ENCODE measurements at regions not wholly inside any gene's neighbourhood (a gene's known extent, or its start where the extent isn't known, plus 50 kb on each side); places are given as distances from the start of the nearest gene placed in this dataset.

DNA sequence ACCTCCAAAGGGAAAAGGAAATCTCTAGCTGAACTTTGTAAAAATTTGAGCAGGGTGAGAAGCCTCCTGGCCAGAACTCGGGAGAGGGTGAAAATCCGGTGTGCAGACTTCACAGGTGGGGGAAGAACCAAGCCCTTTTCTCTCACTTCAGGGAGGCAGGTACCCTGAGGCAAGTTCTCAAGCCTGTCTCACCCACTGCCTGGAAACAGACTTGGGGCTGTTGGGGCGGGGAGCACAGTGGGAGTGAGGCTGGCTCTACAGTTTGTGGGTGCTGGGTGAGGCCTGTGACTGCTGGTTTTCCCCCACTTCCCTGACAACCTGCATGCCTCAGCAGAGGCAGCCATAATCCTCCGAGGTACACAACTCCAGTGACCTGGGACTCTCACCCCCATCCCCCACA lies 187.1 kb downstream of the KIF4B start:
- DNase-seq = no peak

DNA sequence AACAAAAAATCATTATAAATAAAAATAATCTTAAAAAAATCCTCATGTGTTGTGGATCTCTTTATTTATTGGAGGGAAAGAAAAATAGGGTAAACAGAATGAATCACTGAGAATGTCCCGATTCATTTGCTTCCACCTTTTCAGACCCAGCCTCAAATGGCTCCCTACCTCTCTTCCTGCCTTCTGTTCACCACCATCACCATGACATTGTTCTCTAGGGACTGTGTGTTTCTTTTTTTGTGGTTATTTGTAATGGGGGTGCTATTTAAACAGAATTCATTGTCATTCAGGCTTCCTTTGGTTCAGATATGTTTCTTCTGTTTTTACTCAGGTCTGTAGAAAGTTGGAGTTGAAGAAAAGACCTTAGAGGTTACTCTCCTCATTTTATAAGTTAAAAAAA lies 198.2 kb downstream of the KIF4B start:
- no peak for DNase-seq

DNA sequence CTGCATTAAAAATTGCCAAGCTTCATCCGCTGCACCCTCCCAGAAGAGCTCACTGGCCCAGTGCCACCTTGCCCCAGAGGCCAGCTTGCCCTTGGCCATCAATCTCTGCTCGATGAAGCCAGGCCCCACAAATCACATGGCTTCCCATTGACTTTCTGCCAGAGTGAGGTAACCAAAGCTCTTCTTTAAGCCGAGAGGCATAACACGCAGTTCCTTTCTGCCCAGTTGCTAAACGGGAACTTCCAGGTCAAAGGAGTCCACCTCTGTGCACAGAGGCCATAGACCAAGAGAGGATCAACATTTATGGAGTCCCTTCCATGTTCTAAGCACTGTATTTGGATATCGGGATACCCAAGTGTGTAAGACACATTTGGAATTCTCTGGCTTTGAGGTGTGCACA lies 208.8 kb downstream of the KIF4B start:
- DNase-seq = no peak

DNA sequence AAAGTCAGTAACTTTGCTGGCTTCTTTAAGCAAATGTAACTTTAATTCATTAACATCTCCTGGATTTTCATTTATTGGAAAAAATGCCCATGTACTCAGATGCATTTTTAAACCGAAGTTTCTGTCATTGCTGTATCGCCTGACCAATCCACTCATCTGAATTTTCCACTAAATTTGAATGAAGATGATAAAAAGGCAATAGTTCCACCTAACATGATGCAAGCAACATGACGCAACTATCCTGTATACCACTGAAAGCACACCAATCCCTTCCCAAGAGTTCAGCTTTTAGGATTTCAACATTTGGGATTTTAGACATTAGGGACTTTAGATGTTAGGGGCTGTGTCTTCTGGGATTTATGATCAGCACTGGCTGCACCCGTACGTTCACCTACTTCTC lies 215.6 kb downstream of the KIF4B start:
- DNase-seq = no peak

DNA sequence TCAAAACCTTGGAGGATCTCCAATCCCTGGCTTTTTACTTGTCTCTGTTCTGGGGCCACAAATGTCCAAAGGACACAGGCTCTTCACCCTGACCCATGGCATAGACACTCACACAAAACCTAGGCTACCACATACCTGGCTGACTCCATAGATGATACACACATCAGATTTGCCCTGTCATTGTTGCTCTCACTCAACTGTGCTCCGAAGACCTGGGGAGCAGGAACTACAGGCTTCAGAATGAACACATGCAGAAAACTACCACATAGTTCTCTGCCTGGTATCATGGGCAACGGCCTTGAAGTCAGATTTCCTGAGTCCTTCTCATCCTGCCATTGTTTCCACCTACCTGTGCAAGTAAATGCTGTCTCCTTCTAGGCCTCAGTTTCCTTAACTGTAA lies 226.2 kb downstream of the KIF4B start:
- DNase-seq = no peak

DNA sequence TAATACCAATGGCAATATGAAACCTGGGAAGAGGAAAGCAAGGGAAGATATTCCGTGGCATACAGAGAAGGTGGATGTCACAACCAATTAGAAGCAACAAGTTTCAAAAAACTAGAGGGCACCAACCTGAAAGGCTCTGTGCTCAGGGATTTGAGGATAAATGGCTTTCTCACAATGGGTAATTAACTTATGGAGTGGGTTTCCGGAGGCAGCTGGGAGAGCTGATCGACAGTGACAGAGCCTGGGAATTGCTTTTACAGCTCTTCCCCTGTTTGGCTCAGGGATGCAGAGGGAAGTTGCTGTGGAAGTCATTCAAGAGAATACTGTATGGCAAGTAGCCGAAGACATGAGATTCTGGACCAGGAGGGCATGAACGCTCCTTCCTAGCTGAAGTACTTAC lies 237.0 kb downstream of the KIF4B start:
- DNase-seq = no peak

DNA sequence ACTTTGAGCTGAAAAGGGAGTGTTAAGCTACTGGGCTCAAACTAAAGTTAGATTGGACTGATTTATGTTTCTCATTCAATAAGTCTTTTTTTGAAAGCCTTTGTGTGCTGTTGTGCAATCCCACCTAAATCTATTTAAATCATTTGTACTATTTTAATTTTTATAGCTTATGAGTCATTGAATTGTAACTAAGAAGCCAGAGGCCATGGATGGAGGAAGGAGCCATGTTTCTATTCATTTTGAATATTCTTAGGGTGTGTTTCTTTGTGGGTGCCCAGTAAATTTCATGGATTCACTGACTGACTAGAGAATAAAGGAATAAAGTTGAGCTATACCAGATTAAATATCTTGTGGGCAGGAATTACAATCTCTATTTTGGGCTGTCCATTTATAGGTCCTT lies 238.5 kb downstream of the KIF4B start:
- no peak for DNase-seq

DNA sequence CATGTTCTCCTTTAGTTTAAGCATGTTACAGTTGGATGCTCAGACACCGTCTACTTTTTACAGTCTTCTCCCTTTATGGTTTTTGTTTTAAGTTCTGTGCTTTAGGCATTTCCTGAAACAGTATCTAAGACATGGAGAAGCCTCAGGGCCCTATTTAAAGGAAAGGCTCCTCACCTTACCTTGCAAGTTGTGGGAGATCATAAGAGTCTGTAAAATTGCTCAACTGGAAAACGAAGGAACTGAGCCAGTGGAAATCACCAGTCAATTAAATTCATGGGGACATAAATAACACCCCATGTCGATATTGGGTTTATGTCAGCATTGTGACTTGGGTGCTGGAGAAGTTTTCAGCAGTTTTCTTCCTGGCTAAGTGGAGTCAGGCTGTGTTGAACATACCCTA lies 239.2 kb downstream of the KIF4B start:
- no peak for DNase-seq

DNA sequence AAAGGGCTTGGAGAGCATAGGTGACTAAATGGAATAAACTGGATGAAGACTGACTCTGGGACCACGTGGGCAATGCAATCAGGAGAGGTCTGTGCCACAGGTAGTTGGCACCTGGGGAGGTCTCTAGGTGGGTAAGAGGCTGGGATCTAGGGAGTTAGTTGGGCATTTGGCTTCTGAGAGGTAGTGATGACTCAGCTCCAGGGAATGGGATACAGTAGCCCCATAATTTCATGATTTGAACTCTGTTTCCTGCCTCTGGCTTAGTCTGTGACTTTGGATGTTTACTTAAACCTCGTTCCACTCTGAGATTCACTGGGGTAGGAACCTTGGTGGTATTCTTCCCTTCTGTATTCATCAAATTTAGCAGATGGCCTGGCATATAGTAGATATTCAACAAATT lies 240.8 kb downstream of the KIF4B start:
- DNase-seq = no peak

DNA sequence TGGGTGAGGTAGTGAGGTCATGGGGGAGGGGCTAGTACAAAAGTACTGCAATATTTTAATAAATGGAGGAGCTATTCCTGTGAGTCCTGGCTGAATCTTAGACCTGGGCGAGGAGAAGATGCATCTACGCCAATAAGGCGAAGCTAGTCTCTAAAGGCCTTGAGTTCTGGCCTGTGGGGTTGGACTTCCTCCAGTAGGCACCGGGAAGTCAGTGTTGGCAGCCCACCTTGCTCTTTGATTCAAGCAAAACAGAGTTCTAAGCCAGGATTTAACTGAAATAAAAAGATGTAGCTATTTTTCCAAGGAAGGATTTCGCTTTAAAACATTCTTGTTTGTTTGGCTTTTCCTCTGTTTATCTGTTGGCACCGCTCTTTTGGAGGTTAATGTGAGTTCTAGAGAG lies 244.6 kb downstream of the KIF4B start:
- no peak for DNase-seq

DNA sequence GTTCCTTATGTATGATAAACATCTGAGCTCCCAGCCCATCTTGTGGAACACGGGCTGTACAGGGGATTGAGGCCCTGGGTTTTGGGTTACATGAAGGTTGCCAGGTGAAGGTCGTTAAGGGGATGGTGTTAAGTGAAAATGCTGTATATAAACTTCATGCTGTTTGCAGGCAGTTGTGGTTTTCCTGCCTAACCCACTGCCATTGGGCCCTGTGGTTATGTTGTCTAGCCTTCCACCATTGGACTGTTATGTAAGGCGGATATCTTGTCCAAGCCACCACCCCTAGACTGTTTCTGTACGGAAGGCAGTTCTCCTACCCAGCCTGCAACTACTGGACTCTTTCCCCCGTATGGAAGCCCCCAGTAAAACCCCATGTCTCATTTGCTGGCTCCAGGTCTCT lies 246.1 kb downstream of the KIF4B start:
- DNase-seq = no peak

DNA sequence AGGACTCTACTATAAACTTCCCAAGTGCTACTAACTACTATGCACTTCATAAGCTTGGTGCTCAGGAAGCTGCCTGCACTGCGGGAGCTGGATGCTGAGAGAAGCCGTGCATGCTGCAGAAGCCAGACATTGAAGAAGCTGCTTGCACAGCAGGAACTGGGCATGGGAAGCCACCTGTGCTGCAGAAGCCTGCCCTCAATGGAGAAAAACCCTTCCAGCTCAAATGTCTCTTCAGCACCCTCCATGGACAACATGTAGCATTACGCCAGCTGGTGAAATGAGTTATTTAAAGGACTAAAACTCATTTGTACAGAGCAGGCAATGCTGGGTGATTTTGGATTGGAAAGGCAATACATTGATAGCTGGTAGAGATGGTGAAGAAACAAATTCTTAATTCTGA lies 247.2 kb downstream of the KIF4B start:
- no peak for DNase-seq

DNA sequence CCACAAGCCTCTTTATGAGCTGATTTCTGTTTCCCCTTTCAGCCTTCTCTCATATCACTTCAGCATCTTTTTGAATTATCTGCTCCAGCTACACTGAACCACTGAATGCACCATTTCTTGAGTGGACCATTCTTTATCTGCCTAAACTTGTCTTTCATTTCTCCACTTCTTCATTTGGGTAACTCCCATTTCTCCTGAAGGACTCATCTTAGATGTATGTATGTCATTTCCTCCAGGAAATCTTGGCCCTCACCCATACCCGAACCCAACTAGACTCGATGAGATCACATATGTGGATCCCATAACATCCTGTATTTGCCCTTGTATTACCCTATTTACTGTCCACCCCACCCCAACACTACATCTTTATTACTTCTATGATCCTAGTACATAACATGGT lies 249.8 kb downstream of the KIF4B start:
- no peak for DNase-seq

DNA sequence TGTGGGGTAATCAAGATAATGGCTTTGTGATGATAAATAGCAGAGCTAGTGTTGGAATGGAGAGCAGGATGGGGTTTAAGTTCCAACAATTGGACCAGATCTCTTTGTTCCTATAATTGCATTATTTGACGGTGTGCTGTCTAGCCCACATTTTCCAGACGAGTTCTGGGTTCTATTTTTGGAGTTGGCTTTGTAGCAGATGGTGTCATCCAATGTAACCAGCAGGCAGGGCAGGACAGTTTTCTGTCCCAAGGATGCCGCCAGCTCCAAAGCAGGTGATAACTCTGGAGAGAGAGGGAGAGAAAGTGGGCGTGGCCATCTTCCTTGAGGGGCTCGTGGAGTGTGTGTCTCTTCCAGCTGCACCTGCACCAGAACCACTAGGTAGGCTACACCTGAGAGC lies 251.3 kb downstream of the KIF4B start:
- no peak for DNase-seq

DNA sequence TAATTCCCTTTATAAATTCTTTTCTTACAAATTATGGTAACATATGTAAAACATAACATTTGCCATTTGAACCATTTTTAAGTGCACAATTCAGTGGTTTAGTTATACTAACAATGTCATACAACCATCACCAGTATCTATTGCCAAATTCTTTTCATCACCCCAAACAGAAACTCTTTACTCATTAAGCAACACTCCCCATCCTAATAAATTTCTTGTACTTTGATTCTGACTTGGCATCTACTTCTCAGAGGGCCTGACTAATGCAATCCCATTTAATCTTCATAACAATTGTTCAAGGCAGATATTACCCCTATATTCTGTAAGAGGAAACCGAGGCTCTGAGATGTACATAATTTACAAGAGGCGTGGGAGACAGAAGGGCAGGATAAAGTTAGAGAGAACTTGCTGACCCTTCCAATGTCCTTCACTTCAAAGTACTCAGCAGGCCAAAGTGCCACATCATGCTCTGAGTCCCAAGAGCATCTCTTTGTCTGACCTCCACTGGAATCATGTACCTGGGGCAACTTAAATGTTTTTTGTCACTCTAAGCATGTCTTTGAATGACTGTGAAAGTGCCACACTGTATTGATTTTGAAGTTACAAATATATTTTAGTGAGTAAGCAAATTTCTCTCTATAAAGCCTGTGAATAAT lies 255.3 kb downstream of the KIF4B start:
- DNase-seq = no peak

DNA sequence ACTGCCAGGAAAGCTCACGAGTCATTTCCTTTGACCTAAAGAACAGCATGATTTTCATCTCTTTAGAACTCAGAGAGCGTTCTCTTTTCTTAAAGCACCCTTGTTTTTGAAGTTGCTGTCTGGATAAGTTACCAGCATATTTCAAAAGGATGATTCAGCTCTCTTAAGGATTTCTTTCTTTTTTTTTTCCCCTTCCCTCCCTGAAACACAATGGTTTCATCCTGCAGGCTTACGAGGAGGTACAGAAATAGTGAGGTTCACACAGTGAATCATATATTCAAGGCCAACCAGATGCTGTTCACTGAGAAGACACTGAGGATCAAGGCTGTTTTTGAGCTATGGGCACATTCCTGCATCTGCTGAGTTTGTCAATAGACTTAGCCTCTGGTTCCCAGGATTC lies 257.2 kb downstream of the KIF4B start:
- DNase-seq = no peak

DNA sequence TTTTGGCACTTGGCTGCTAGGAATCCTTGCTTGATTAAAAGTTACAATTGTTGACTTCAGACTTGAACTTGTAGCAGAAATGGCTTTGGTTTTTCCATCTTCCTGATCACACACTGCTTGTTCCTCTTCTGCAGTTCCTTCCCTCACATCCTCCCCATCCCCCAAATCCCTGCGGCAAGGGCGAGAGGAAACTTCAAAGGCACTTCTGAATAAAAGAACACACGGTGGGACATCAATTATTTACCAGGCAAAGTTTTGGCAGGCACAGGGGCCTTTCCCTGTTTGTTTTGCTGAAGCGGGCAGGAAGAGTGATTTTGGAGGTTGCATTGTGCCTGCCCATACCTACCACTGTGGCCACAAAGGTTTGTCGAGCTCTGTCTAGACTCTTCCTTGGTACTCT lies 260.9 kb downstream of the KIF4B start:
- DNase-seq = no peak

DNA sequence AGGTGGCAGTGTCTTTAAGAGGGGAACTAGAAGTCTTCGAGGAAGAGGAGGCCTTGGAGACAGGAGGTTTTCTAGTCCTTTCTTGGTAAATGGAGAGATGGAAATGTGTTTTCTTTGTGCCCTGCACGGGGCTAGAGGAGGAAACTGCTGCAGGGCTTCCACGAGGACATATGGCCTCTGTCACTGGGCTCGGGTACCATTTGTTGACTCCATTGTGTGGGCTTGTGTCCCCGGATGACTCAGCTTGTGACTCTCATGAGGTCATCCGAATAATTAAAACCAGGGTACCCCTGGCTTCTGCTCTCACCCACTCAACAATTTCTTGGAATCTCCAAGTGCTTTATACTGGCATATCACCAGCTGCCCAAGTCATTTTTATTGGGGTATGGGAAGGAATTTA lies 261.7 kb downstream of the KIF4B start:
- DNase-seq = no peak

DNA sequence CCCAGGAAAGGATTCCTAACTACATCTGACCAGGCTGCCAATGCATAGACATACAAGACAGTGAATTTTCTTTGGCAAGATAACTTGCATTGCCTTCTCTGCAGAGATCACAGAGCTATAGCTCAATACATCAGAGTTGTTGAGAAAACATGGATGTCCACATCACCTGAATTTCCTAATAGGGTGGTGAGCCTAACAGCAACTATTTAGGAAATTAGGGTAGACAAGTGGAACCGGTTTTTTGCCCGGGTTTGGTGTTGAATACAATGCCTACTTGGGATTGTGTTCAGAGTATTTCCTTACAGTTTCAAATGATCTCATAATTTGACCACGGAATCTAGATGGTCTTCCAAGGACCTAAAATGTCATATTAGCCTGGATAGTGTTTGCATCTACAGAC lies 262.7 kb downstream of the KIF4B start:
- no peak for DNase-seq

DNA sequence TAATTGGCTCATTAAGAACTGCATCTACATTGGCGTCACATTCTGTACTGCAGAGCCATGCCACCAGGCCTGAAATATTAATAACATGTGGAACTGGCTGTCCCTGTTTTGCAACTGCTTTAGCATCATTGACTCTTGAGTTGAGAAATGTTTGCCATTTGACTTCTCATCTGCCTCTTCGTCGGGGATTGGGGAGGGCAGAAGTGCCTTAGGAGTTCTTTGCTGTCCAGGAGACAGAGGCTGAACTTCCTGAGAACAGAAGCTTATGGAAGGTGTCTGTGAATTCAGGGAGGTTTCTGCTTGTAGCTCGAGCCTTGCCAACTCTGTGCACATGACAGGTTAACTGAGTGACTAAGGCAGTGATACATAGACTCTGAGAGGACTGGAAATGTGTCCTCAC lies 265.0 kb downstream of the KIF4B start:
- DNase-seq = no peak

DNA sequence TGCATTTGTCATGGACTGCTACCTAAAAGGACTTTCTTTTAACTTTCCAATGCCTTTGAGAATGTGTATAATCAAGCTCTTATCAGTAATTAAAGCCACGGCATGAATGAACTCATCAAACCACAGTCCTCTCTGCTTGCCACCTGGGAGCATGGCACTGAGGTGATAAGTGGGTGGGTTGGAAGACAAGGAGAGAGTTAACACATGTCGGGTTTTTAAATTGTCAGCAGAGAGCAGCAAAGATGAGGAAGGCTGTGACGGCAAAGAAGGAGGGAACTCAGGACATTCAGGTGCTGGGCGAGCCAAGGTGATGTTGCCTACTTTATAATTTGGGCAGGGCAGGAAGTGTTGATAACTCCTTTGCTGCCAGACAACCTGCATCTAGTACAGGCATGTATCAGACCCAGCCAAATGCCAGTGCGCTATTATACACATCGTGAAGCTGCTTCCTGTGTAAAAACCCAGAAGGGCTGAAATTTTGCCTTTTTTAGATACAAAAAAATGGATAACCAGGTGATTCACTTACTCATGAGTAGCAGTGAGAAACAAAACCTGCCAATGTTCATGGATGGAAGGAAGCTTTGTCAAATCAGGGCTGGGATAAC lies 269.1 kb downstream of the KIF4B start:
- DNase-seq = no peak

DNA sequence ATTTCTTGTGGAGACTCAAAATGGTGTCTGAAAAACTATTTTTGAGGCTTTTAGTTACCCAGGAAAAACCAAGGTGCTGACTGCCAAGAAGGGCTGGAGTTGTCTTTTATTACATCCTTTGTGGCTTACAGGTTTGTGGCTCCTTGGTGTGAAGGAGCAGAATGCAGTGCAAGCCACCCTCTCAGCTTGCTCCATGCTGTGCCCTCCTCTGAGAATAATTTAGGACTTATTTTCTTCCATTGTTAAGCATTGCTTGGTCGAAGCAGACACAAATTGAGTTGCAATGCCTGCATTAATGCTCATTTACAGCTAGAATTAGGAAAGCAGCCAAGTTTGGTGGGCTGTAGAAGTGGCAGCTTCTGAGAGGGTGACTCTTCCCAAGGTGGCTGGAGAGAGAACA lies 272.2 kb downstream of the KIF4B start:
- no peak for DNase-seq

DNA sequence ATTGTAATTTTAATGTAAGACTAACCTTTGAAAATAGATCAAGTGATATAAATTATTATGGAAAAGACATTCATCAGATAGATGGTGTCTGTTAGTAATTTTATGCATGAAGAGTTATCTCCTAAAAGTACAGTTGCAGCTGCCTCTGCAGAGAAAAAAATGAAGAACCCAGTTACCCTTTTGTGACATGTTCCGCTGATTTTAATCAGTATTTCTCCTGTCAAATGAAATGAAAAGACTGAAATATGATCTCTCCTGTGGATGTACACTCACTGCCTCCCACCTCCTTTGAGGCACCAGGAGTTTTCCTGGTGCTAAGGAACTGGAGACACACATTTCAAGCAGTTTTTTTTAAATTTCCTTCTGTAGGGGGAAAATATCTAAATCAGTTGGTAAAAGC lies 277.4 kb downstream of the KIF4B start:
- DNase-seq = no peak

DNA sequence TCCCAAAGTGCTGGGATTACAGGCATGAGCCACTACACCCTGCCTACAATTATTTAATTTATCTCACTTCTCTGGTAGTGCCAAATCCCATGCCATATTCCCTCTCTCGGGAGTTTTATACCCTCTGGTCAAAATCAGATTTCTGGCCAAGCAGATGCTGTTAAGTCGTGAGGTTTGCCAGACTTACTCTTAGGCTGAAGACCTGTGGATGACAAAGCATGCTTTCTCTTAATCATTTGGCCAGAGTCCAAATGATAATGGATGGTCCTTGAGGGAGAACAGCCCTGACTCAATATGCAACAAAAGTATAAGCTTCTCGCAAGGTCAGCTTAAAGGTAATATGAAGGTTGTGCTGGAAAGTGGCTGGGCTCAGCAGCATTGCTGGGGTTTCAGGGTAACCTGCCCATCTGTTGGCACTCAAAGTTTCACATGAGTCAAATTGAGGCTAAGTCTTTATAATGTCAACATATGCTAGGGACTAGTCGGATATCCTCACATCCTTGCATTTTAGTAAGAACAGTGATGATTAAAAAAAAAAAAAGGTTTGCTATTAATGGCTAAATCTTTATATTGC lies 280.1 kb downstream of the KIF4B start:
- DNase-seq = no peak

Measured in right lung (tissue), 2 donors.